ENCODE measurements at regions not wholly inside any gene's neighbourhood (a gene's known extent, or its start where the extent isn't known, plus 50 kb on each side); places are given as distances from the start of the nearest gene placed in this dataset.
"Not testable (repeated sequence)": the region's sequence is repeated elsewhere in the genome, so short reads cannot be mapped to it uniquely, and the experiment has no call there.

DNA sequence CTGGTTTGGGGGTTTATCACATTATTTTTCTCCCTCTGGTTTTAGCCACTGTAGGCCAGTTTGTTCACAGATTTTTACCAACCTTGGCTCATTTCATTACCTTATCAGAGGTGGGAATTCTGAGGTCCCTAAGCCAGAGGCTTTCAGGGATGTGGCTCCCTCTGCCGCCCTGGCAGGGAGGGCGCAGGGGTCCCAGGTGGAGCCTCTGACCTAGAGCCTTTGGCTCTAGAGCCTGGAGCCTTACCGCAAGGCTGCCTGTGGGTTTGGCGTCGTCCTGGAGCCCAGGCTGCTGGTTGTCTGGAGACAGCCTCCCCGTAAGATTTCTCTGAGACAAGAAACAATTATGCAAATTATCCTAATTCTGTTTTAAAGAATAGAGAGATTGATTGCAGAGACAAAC lies 188.0 kb downstream of the LMLN start:
- DNase-seq (ENCODE audit: low read depth): not testable (repeated sequence)

DNA sequence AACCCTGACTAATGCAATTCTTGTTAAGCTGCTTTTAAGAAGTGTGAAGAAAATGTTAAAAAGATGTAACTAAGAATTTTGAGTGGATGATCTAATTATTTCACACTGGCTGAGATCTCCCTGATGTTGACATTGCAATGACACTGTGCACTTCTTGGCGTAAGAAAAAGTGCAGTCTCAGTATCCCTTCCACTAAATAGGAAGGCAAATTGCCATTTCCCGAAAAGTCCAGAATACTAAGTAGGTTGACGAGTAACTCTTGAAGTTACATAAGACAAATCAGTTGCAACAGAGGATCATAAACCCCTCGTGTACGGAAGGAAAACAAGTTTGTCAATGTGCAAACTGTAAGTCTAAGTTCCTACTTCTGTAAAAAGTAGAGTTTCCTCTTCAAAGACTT lies 189.9 kb downstream of the LMLN start:
- not testable (repeated sequence) for DNase-seq (ENCODE audit: low read depth)

DNA sequence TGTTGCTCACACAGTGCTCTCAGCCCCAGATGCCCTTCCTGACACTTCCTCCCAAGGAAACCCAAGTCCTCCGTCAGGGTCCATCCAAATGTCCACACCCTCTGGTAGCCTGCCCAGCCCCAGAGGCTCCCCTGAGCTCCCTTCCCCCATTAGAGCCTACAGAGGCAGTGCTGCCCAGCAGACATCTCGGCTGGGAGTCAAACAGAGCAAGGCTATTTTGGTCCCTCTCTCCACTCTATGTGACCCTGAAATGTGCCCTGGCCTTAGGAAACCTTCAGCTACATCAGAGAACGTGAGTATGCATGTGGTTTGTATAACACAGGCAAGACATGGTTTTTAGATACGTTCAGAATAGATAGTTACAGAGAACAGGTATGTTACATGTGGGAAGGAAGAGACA lies 191.8 kb downstream of the LMLN start:
- not testable (repeated sequence) for DNase-seq (ENCODE audit: low read depth)

DNA sequence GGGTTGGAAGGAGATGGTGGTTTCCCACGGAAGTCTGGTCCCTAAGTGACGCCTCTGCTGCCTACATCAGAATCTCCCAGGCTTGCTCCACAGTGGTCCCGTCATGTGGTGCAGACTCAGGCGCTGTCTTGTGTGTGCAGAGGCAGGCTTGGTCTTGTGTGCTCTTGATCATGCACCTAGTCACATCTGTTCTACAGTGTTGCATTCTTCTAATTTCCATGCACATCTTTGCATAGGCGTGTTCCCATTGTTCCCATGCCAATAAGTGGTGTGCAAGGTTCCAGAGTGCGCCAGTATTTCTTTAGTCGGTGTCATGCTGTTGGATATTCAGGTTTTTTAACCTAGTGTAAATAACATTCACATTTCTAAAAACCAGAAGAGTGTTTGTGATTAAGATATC lies 195.8 kb downstream of the LMLN start:
- DNase-seq (ENCODE audit: low read depth): not testable (repeated sequence)

DNA sequence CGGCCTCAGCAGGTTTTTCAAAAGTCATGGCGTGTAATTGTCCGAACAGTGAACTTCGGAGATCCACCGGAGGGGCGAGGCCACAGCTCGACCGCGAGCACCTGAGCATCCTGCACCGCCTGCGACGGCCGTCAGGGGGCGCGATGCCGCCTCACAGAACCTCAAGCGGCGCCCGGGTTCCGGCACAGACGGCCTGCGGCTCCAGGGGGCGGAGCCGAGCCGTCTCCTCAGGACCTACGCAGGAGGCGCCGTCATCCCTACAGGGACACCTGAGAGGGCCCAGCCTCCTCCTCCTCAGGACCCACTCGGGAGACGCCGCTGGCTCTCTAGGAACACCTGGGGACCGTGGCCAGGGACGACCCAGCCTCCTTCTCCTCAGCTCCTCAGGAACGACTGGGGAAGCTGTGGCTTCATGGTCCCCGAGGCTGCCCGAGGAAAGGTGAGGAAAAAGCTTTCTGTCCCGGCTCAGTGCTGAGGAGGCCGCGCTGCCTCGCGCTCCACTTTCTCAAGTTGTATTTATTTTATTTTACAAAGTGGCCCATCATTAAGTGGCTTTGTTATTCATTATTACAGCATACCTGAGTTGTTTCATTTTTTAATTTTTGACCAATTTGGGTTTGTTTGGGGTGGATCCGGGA lies 197.3 kb downstream of the LMLN start:
- not testable (repeated sequence) for DNase-seq (ENCODE audit: low read depth)

DNA sequence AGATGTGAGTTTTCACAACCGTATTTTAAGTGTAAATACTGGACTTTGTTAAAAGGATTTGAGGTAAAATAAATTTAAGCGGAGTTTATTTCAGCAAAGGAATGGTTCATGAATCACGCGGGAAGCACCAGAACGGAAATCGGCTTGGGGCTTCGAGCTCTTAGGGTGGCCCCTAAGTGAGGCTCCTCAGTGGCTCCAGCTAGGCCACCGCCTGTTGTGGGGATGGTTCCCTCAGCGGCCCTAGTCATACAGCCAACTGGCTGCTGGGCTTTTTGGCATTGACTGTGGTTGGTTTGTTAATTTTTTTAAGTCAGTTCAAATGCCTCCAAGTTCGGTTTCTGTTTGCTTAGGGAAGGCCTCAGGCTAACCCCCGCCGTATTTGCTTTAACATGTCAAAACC lies 198.0 kb downstream of the LMLN start:
- DNase-seq (ENCODE audit: low read depth): not testable (repeated sequence)

DNA sequence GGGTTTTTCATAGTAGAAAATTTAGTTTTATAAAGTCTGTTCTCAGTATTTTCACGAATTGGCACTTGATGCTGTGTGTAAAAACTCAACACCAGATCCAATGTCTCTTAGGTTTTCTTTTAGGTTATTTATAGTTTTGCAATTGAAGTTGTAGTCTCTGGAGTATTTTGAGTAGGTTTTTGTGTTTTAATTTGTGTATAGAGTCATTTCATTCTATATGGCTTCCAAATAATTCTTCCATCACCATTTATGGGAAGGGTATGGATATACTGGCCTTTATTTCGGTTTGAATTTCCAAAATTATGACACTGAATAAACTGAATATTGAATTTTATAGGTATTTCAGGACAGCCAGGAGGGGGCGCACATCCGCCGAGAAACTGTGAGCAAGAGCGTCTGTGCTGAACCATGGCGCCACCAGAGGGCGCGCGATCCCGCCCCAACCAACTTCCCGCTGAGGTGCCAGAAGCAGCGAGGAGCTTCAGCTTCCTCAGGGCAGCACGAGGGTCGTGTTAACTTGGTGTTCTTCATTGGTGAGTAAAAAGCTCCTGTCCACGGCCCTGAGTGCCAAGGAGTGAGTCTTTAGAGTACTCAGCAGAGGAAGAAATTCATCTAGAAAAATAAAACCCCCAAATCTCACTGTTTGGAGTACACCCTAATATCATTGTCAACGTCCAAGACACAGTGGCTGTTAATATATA lies 207.5 kb downstream of the LMLN start:
- peak; percentile 13 for DNase-seq (ENCODE audit: low read depth)

DNA sequence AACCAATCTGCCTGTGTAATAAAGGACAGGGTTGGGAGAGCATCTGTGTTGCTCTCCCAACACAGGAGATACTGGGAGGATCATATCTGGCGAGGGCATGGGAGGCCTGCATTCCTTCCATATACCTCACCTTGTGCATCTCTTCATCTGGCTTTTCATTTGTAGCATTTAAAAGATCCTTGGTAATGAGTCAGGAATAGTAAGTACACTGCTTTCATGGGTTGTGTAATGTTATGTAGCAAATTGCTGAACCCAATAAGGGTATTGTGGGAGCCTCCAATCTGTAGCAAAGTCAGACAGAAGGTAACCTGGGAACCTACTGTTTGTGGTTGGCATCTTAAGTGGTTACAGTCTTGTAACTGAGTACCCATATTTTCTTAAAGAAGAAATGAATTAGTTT lies 210.8 kb downstream of the LMLN start:
- not testable (repeated sequence) for DNase-seq (ENCODE audit: low read depth)

DNA sequence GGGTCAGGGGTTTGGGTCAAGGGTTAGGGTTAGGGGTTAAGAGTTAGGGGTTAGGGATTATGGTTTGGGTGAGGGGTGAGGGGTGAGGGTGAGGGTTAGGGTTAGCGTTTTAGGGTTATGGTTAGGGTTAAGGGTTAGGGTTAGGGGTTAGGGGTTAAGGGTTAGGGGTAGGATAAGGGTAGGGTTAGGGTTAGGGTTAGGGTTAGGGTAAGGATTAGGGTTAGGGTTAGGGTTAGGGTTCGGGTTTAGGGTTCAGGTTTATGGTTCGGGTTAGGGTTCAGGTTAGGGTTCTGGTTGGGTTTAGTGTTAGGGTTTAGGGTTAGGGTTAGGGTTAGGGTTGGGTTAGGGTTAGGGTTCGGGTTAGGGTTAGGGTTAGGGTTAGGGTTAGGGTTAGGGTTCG lies 213.1 kb downstream of the LMLN start:
- DNase-seq (ENCODE audit: low read depth): not testable (repeated sequence)

DNA sequence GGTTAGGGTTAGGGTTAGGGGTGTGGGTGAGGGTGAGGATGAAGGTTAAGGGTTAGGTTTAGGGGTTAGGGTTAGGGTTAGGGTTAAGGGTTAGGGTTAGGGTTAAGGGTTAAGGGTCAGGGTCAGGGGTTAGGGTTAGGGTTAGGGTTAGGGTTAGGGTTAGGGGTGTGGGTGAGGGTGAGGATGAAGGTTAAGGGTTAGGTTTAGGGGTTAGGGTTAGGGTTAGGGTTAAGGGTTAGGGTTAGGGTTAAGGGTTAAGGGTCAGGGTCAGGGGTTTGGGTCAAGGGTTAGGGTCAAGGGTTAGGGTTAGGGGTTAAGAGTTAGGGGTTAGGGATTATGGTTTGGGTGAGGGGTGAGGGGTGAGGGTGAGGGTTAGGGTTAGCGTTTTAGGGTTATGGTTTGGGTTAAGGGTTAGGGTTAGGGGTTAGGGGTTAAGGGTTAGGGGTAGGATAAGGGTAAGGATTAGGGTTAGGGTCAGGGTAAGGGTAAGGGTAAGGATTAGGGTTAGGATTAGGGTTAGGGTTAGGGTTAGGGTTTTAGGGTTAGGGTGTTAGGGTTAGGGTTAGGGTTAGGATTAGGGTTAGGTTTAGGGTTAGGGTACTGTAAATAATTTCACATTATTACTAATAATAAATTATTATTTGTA lies 214.0 kb downstream of the LMLN start:
- not testable (repeated sequence) for DNase-seq (ENCODE audit: low read depth)
